Choroid plexus epithelial cell (primary cell): ENCODE measurements at regions not wholly inside any gene's neighbourhood (a gene's known extent, or its start where the extent isn't known, plus 50 kb on each side); places are given as distances from the start of the nearest gene placed in this dataset.

ENCODE experiments used
- DNase-seq: peaks from one replicate; pipeline ENCODE4 v3.0.0-alpha.2; 2010; ENCODE audit warnings: low read depth
- H3K4me3 ChIP-seq: 2 replicates; pipeline ENCODE4 v1.5.1; 2011; ENCODE audit warnings: low read depth, mild to moderate bottlenecking, control low read depth, low read length, moderate library complexity
- CTCF ChIP-seq: conservative IDR thresholded peaks from 2 replicates; pipeline ENCODE4 v1.5.1; 2011; ENCODE audit warnings: low read depth, mild to moderate bottlenecking, control low read depth, inconsistent platforms, low read length, moderate library complexity

DNA sequence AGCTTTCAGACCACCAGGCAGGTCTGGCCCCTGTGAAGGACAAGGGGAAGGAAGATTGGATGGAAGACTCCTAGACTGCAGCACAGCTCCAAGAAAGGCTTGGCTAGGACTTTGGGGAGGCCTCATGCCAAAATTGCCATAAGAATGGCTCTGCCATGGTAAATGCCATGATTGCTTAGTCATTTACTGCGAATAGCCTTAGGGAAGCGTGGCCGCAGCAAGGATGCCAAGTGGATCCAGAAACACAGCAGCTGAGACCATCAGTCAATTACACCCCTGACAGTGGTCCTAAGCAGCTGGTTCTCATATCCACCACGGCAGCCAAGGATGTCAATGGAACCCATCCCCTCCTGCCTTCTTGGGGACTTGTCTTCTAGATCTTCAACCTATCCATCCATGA, 88.2 kb upstream of the AUTS2 start:
- TF ChIP-seq CTCF = no peak
- no peak overlapping the region for H3K4me3 ChIP-seq
- DNase-seq = no peak

DNA sequence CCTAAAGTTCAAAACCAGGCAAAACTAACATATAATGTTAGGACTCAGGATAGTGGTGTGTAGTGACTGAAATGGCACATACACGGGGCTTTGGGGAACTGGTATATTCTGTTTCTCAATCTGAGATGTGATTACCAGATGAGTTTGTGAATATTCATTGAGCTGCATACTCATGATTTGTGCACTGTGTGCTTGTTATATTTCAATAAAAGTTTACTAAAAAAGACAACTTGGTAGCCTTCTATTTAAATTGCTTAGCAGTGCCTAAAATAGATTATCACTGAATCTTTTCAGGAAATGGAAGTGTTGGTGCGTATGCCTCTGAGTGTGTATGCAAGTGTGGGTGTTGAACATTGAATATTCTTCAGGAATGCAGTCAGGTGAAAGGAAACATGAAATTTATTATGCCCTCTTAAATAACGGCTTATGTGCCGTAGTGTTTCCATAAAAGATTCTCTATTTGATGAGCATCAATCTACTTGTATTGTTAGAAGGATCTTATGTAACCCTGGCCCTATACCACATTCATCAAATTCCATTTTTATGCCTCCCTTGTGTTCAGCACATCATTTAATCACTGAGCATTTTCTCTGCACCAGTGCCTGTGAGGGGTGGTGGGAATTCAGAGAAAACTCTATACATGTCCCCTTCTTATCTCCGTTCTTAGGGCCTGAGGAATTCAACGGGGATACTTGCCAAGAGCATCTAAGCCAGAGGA, 82.6 kb upstream of the AUTS2 start:
- no peak overlapping the region for H3K4me3 ChIP-seq
- DNase-seq = no peak
- TF ChIP-seq CTCF = no peak

GRCh38 chr7:69516238-69516820, 81.9 kb upstream of the AUTS2 start:
- TF ChIP-seq CTCF = no peak
- DNase-seq = no peak
- H3K4me3 ChIP-seq = no peak overlapping the region

GRCh38 chr7:69517985-69518704, 80.1 kb upstream of the AUTS2 start:
- DNase-seq = no peak
- TF ChIP-seq CTCF = no peak

DNA sequence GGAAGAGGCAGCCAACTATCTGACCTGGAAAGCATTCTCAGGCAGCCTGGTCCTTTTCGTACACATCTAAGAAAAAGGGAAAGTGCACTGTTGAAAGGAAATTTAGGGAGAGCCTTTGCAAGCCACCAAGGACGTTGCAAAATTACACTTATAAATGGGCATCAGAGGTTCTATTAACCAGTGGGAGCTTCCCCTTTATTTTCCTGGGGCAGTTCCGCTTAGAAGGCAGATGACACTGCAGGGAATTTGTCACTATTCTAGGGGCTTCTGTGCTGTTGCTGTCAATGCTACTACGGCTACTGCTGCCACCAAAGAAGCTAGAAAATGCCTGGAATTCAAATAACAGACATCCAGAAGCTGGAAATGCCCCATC, 79.6 kb upstream of the AUTS2 start:
- DNase-seq = no peak
- no peak overlapping the region for H3K4me3 ChIP-seq
- TF ChIP-seq CTCF = no peak

More at GRCh38 chr7:69517985-69518704, 80.1 kb upstream of the AUTS2 start:
- H3K4me3 ChIP-seq = no peak overlapping the region

- H3K4me3 ChIP-seq = no peak overlapping the region
- no peak for DNase-seq
- no peak for TF ChIP-seq CTCF
Observed at GRCh38 chr7:69526570-69526969, 71.7 kb upstream of the AUTS2 start.

DNA sequence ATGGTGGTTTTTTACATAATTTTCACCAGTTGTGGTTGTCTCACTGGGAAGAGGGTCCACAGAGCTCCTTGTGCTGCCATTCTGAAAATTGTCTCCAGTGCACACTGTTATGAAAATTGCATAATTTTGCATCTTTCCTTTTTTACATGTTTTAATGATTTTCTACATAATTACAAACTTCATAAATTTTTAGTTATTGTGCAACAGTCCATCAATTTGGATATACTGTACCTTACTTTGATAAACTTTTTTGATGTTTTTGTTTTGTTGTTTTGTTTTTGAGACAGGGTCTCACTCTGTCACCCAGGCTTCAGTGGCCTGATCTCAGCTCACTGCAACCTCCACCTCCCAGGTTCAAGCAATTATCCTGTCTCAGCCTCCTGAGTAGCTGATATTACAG, 70.6 kb upstream of the AUTS2 start:
- no peak for TF ChIP-seq CTCF
- no peak overlapping the region for H3K4me3 ChIP-seq
- no peak for DNase-seq
